Glutamatergic neuron (in vitro differentiated cells): ENCODE measurements at regions not wholly inside any gene's neighbourhood (a gene's known extent, or its start where the extent isn't known, plus 50 kb on each side); places are given as distances from the start of the nearest gene placed in this dataset.

Source experiments
- DNase-seq: peaks from one replicate; pipeline ENCODE4 v3.0.0; 2022
- H3K27ac Mint-ChIP-seq: one replicate; pipeline ENCODE4 v1.8.0; 2020; ENCODE audit warnings: mild to moderate bottlenecking, mixed read lengths, inconsistent platforms; ENCODE audit not compliant: unreplicated experiment
- H3K27me3 Mint-ChIP-seq: one replicate; pipeline ENCODE4 v1.8.0; 2020; ENCODE audit warnings: mild to moderate bottlenecking, moderate library complexity, mixed read lengths, inconsistent platforms; ENCODE audit not compliant: unreplicated experiment
- H3K36me3 Mint-ChIP-seq: one replicate; pipeline ENCODE4 v1.8.0; 2020; ENCODE audit warnings: mild to moderate bottlenecking, mixed read lengths, inconsistent platforms; ENCODE audit not compliant: unreplicated experiment
- H3K4me1 Mint-ChIP-seq: one replicate; pipeline ENCODE4 v1.8.0; 2020; ENCODE audit warnings: mild to moderate bottlenecking, low read depth, mixed read lengths, inconsistent platforms; ENCODE audit not compliant: unreplicated experiment
- H3K4me3 Mint-ChIP-seq: one replicate; pipeline ENCODE4 v1.8.0; 2020; ENCODE audit warnings: mild to moderate bottlenecking, mixed read lengths, inconsistent platforms; ENCODE audit not compliant: unreplicated experiment
- H3K9me3 Mint-ChIP-seq: one replicate; pipeline ENCODE4 v1.8.0; 2020; ENCODE audit warnings: mild to moderate bottlenecking, moderate library complexity, mixed read lengths, inconsistent platforms; ENCODE audit not compliant: unreplicated experiment
- CTCF ChIP-seq: fragments of 200-600 bp; sonication (generic); IDR thresholded peaks from one replicate; pipeline ENCODE4 v1.5.0; 2021; ENCODE audit not compliant: partially characterized antibody, unreplicated experiment

- H3K36me3 Mint-ChIP-seq: peaks cover 11% of the 10 kb centered on the region
- H3K4me3 Mint-ChIP-seq: no peak overlapping the region
Observed at GRCh38 chr12:75870878-75871277, 160.7 kb downstream of the PHLDA1 start.

GRCh38 chr12:75868501-75868900 lies 163.1 kb downstream of the PHLDA1 start:
- peaks cover 7% of the 10 kb centered on the region for H3K9me3 Mint-ChIP-seq
- H3K27me3 Mint-ChIP-seq: peaks cover 9% of the 10 kb centered on the region
- no peak overlapping the region for H3K27ac Mint-ChIP-seq
- no peak for TF ChIP-seq CTCF
- no peaks in the 10 kb centered on the region for H3K4me1 Mint-ChIP-seq
- no peak overlapping the region for H3K4me3 Mint-ChIP-seq
- peaks cover 11% of the 10 kb centered on the region for H3K36me3 Mint-ChIP-seq
- DNase-seq: no peak

More at GRCh38 chr12:75870878-75871277, 160.7 kb downstream of the PHLDA1 start:
- no peak overlapping the region for H3K27ac Mint-ChIP-seq
- no peaks in the 10 kb centered on the region for H3K4me1 Mint-ChIP-seq
- no peak for DNase-seq
- H3K27me3 Mint-ChIP-seq: peaks cover 9% of the 10 kb centered on the region
- peaks cover 7% of the 10 kb centered on the region for H3K9me3 Mint-ChIP-seq
- no peak for TF ChIP-seq CTCF

- Mint-ChIP-seq H3K27me3 (peaks cover 9% of the 10 kb centered on the region), H3K4me3 (no peak overlapping the region), H3K27ac (no peak overlapping the region), H3K9me3 (peaks cover 5% of the 10 kb centered on the region), H3K4me1 (no peaks in the 10 kb centered on the region), H3K36me3 (peaks cover 11% of the 10 kb centered on the region)
- no peak for TF ChIP-seq CTCF
- DNase-seq: no peak
Observed at GRCh38 chr12:75865315-75865714, 166.3 kb downstream of the PHLDA1 start.

GRCh38 chr12:75864161-75864560 lies 167.4 kb downstream of the PHLDA1 start:
- no peak for TF ChIP-seq CTCF
- no peak overlapping the region for H3K4me3 Mint-ChIP-seq
- H3K9me3 Mint-ChIP-seq: peaks cover 7% of the 10 kb centered on the region
- H3K36me3 Mint-ChIP-seq: peaks cover 11% of the 10 kb centered on the region
- H3K27ac Mint-ChIP-seq: no peak overlapping the region
- H3K27me3 Mint-ChIP-seq: peaks cover 9% of the 10 kb centered on the region
- no peaks in the 10 kb centered on the region for H3K4me1 Mint-ChIP-seq
- no peak for DNase-seq

- Mint-ChIP-seq H3K27me3 (peaks cover 5% of the 10 kb centered on the region), H3K4me1 (peaks cover 4% of the 10 kb centered on the region), H3K27ac (no peak overlapping the region), H3K36me3 (peaks cover 11% of the 10 kb centered on the region), H3K4me3 (no peak overlapping the region), H3K9me3 (peaks cover 9% of the 10 kb centered on the region)
- DNase-seq: no peak
- no peak for TF ChIP-seq CTCF
Observed at GRCh38 chr12:75863533-75863932, 168.0 kb downstream of the PHLDA1 start.
